Lower lobe of right lung (tissue), 2 donors: ENCODE measurements at regions not wholly inside any gene's neighbourhood (a gene's known extent, or its start where the extent isn't known, plus 50 kb on each side); places are given as distances from the start of the nearest gene placed in this dataset.

Experiments used
- ATAC-seq, 2 donors: fragments of 200-7000 bp; cut with Tn5 transposase; one replicate each; pipeline ENCODE4 v1.9.1; 2020 to 2022; ENCODE audit warnings: mild to moderate bottlenecking in 2 of 2, moderate library complexity in 2 of 2
- DNase-seq: peaks from one replicate; pipeline ENCODE4 v3.0.0-alpha.2; 2020
- H3K27ac ChIP-seq: fragments of 200-600 bp; one replicate; pipeline ENCODE4 v1.8.0; 2022
- H3K27me3 ChIP-seq: fragments of 200-600 bp; one replicate; pipeline ENCODE4 v1.8.0; 2022; ENCODE audit warnings: low read depth
- H3K36me3 ChIP-seq: fragments of 200-600 bp; one replicate; pipeline ENCODE4 v1.8.0; 2022; ENCODE audit warnings: mild to moderate bottlenecking
- H3K4me1 ChIP-seq: fragments of 200-600 bp; one replicate; pipeline ENCODE4 v1.8.0; 2022
- H3K4me3 ChIP-seq: fragments of 200-600 bp; one replicate; pipeline ENCODE4 v1.8.0; 2022; ENCODE audit warnings: mild to moderate bottlenecking
- H3K9me3 ChIP-seq: fragments of 200-600 bp; one replicate; pipeline ENCODE4 v1.8.0; 2022
- intact Hi-C: fragments of 100-400 bp; cut with DNase I; formaldehyde crosslinking; loops from one replicate; pipeline ENCODE4 v1.11.0; 2022
- TF ChIP-seq, protein P1 (sequence below): fragments of 200-600 bp; IDR thresholded peaks from one replicate; pipeline ENCODE4 v1.8.0; 2022; ENCODE audit warnings: antibody characterized with exemption, mild to moderate bottlenecking
- donor health status: DM: no; HTN: yes; CAD: no; lungs with severe emphysema.

DNA sequence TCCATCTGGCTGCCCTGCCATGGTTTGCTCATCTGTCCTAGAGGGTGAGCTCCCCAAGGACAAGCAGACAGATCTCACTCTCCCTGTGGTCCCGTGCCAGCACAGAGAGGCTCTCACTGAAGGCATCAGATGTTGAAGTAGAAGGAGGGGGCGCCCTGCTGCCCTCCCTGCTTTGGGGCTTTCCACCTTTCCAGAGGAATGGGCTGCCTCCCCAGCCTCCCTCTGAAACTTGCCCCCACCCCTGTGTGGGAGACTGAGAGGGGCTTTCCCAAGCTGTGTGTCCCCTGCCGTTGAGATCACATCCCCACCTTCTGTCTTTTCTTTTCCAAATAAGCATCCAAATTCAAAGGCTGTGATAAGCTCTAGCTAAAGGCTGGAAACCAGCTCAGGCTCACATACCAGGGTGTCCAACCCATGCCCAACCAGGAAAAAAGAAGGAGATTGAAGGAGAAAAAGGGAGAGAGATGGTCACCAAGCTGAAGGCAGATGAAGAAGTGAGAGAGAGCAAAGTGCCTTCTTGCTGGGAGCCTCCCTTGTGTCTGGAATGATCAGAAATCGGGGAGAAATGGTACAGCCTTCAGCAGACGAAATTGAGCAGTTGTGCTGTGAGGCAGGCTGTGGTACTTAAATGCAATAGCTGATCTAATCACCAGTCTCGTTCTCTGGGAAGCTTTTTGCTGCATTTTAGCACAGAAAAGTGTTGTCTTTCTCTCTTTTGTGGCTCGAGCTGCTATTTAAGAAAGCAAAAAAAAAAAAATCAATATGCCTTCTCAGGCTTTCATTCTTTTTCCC, 145.9 kb upstream of the LHX1 start:
- TF ChIP-seq, protein P1, sequence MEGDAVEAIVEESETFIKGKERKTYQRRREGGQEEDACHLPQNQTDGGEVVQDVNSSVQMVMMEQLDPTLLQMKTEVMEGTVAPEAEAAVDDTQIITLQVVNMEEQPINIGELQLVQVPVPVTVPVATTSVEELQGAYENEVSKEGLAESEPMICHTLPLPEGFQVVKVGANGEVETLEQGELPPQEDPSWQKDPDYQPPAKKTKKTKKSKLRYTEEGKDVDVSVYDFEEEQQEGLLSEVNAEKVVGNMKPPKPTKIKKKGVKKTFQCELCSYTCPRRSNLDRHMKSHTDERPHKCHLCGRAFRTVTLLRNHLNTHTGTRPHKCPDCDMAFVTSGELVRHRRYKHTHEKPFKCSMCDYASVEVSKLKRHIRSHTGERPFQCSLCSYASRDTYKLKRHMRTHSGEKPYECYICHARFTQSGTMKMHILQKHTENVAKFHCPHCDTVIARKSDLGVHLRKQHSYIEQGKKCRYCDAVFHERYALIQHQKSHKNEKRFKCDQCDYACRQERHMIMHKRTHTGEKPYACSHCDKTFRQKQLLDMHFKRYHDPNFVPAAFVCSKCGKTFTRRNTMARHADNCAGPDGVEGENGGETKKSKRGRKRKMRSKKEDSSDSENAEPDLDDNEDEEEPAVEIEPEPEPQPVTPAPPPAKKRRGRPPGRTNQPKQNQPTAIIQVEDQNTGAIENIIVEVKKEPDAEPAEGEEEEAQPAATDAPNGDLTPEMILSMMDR: no peak
- Histone ChIP-seq H3K36me3 (no peaks in the 10 kb centered on the region), H3K27ac (no peak overlapping the region), H3K27me3 (peaks cover 7% of the 10 kb centered on the region), H3K4me3 (no peak overlapping the region), H3K9me3 (no peaks in the 10 kb centered on the region), H3K4me1 (no peaks in the 10 kb centered on the region)
- intact Hi-C loops: no loop called here
- ATAC-seq: no peak
- DNase-seq: no peak

- Histone ChIP-seq H3K27ac (no peak overlapping the region), H3K27me3 (peaks cover 7% of the 10 kb centered on the region), H3K36me3 (no peaks in the 10 kb centered on the region), H3K9me3 (no peaks in the 10 kb centered on the region), H3K4me3 (no peak overlapping the region), H3K4me1 (no peaks in the 10 kb centered on the region)
- intact Hi-C loops: no loop called here
- DNase-seq (no peak), ATAC-seq (no peak)
- TF ChIP-seq, protein P1: no peak
Measured at GRCh38 chr17:36791942-36792475, 145.3 kb upstream of the LHX1 start.

GRCh38 chr17:36792849-36793248, 144.4 kb upstream of the LHX1 start:
- Histone ChIP-seq H3K27ac (no peak overlapping the region), H3K27me3 (peaks cover 7% of the 10 kb centered on the region), H3K9me3 (no peaks in the 10 kb centered on the region), H3K36me3 (no peaks in the 10 kb centered on the region), H3K4me3 (no peak overlapping the region), H3K4me1 (no peaks in the 10 kb centered on the region)
- DNase-seq (no peak), ATAC-seq (no peak)
- TF ChIP-seq, protein P1: no peak
- intact Hi-C loops: no loop called here

DNA sequence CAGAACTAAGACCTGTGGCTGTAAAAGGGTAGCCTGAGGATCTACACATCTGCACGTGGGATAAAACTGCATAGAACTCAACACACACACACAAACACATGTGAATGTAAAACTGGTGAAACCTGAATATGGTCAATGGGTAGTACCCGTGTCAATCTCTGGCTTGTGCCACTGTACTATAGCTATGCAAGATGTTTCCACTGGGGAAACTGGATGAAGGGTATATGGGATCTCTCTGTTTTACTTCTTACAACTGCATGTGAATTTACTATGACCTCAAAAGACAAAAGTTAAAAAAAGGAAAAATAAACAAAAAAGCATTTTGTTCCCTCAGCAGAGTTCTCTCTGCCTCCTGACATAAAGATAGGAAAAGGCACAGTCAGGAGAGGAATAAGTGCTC, 143.3 kb upstream of the LHX1 start:
- no peak overlapping the region for H3K4me3 ChIP-seq
- no peaks in the 10 kb centered on the region for H3K4me1 ChIP-seq
- no peak overlapping the region for H3K27ac ChIP-seq
- intact Hi-C loops: no loop called here
- DNase-seq (no peak), ATAC-seq (no peak)
- no peaks in the 10 kb centered on the region for H3K9me3 ChIP-seq
- TF ChIP-seq, protein P1: no peak
- no peaks in the 10 kb centered on the region for H3K36me3 ChIP-seq
- H3K27me3 ChIP-seq: peaks cover 7% of the 10 kb centered on the region

DNA sequence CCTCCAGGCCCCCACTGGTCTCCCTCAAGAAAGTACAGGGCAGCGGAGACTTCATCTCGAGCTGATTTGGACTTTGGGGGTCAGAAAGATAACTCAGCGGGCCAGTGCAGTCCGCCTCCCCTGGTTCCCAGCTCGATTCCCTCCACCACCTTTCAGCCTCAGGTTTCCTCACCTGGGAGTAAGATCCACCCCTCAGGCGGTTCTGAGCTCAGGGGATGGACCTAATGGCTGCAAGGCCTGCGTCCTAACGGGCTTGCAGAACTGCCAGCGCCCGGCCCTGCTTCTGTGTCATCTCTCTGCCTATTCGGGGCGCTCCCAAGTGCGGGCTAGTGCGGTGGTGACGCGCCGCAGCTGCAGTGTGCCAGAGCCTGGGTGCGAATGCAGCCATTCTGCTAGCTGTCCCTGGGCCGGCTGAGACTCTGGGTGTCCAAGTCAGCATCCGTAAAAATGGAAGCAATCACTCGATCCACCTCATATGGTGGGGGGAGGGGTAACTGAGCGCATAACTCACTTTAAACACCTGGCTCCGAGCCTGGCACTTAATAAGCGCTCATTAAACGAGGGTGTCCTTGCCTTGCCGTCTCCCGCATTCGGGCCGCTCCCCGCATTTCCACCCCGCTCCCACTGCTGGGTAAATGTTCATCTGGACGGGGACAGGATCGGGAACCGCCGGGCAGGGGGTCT, 129.6 kb upstream of the LHX1 start:
- Histone ChIP-seq H3K9me3 (no peaks in the 10 kb centered on the region), H3K27me3 (peaks cover 52% of the 10 kb centered on the region), H3K4me1 (no peaks in the 10 kb centered on the region), H3K4me3 (no peak overlapping the region), H3K36me3 (no peaks in the 10 kb centered on the region), H3K27ac (no peak overlapping the region)
- TF ChIP-seq, protein P1: no peak
- no peak for ATAC-seq
- intact Hi-C loops: no loop called here
- DNase-seq: no peak
